ENCODE measurements at regions not wholly inside any gene's neighbourhood (a gene's known extent, or its start where the extent isn't known, plus 50 kb on each side); places are given as distances from the start of the nearest gene placed in this dataset.

- CTCF ChIA-PET (ENCODE audit: unreplicated experiment) = no interaction called here
- TF ChIP-seq CTCF (conservative IDR thresholded peaks at IDR 0.05; ENCODE audit: low read length) = no peak
- TF ChIP-seq EZH2phosphoT487 (IDR thresholded peaks at IDR 0.05; ENCODE audit: borderline replicate concordance, low read depth, low read length) = no peak
- POLR2A ChIA-PET = no interaction called here
Measured at GRCh38 chr15:98124581-98124980, 164.1 kb downstream of the ARRDC4 start.

GRCh38 chr15:98126326-98127085 lies 166.0 kb downstream of the ARRDC4 start:
- Histone ChIP-seq H4K20me1 (ENCODE audit: insufficient read depth, low read length) (no peaks in the 10 kb centered on the region), H2AFZ (ENCODE audit: low read length) (no peak overlapping the region), H3K4me2 (ENCODE audit: low read length) (no peak overlapping the region), H3K27ac (ENCODE audit: low read depth, low read length, poor library complexity, severe bottlenecking) (no peak overlapping the region), H3K36me3 (ENCODE audit: insufficient read depth, low read length) (no peaks in the 10 kb centered on the region), H3K4me3 (ENCODE audit: low read depth, low read length, poor library complexity, severe bottlenecking) (no peak overlapping the region), H3K4me1 (ENCODE audit: insufficient read depth, low read length, poor library complexity, severe bottlenecking) (no peaks in the 10 kb centered on the region), H3K79me2 (ENCODE audit: insufficient read depth, low read depth, low read length) (no peaks in the 10 kb centered on the region), H3K9me3 (ENCODE audit: low read length) (no peaks in the 10 kb centered on the region), H3K9me2 (ENCODE audit: insufficient read depth, low read length) (no peaks in the 10 kb centered on the region)
- DNase-seq (ENCODE audit: low spot score) = no peak
- BruUV-seq (replicated peaks) = no TSS peak
- intact Hi-C loops (cut with micrococcal nuclease; ENCODE audit: unreplicated experiment) = loop anchor here (5.0 kb wide), 1 partner anchor 51 kb away; no protein-coding TSS in a partner anchor
- no peak for TF ChIP-seq EZH2phosphoT487 (IDR thresholded peaks at IDR 0.05; ENCODE audit: borderline replicate concordance, low read depth, low read length)
- TF ChIP-seq CTCF (conservative IDR thresholded peaks at IDR 0.05; ENCODE audit: low read length) = no peak
- CTCF ChIA-PET (ENCODE audit: unreplicated experiment) = no interaction called here
- POLR2A ChIA-PET = no interaction called here

More at GRCh38 chr15:98124581-98124980, 164.1 kb downstream of the ARRDC4 start:
- DNase-seq (ENCODE audit: low spot score) = no peak
- H2AFZ ChIP-seq (ENCODE audit: low read length) = no peak overlapping the region
- H3K36me3 ChIP-seq (ENCODE audit: insufficient read depth, low read length) = no peaks in the 10 kb centered on the region
- no peak overlapping the region for H3K4me2 ChIP-seq (ENCODE audit: low read length)
- no TSS peak for BruUV-seq (replicated peaks)
- H3K4me1 ChIP-seq (ENCODE audit: insufficient read depth, low read length, poor library complexity, severe bottlenecking) = no peaks in the 10 kb centered on the region
- no peak overlapping the region for H3K27ac ChIP-seq (ENCODE audit: low read depth, low read length, poor library complexity, severe bottlenecking)
- no peak overlapping the region for H3K4me3 ChIP-seq (ENCODE audit: low read depth, low read length, poor library complexity, severe bottlenecking)
- H3K9me3 ChIP-seq (ENCODE audit: low read length) = no peaks in the 10 kb centered on the region
- no peaks in the 10 kb centered on the region for H3K9me2 ChIP-seq (ENCODE audit: insufficient read depth, low read length)
- no peaks in the 10 kb centered on the region for H3K79me2 ChIP-seq (ENCODE audit: insufficient read depth, low read depth, low read length)
- intact Hi-C loops (cut with micrococcal nuclease; ENCODE audit: unreplicated experiment) = no loop called here
- H4K20me1 ChIP-seq (ENCODE audit: insufficient read depth, low read length) = no peaks in the 10 kb centered on the region

GRCh38 chr15:98127586-98127985 lies 167.1 kb downstream of the ARRDC4 start:
- BruUV-seq (replicated peaks) = no TSS peak
- H3K79me2 ChIP-seq (ENCODE audit: insufficient read depth, low read depth, low read length) = no peaks in the 10 kb centered on the region
- H3K4me2 ChIP-seq (ENCODE audit: low read length) = no peak overlapping the region
- H2AFZ ChIP-seq (ENCODE audit: low read length) = no peak overlapping the region
- intact Hi-C loops (cut with micrococcal nuclease; ENCODE audit: unreplicated experiment) = loop anchor here (5.0 kb wide), 1 partner anchor 50 kb away; no protein-coding TSS in a partner anchor
- no peaks in the 10 kb centered on the region for H3K36me3 ChIP-seq (ENCODE audit: insufficient read depth, low read length)
- H3K9me3 ChIP-seq (ENCODE audit: low read length) = no peaks in the 10 kb centered on the region
- DNase-seq (ENCODE audit: low spot score) = no peak
- H3K4me3 ChIP-seq (ENCODE audit: low read depth, low read length, poor library complexity, severe bottlenecking) = no peak overlapping the region
- POLR2A ChIA-PET = no interaction called here
- H4K20me1 ChIP-seq (ENCODE audit: insufficient read depth, low read length) = no peaks in the 10 kb centered on the region
- TF ChIP-seq EZH2phosphoT487 (IDR thresholded peaks at IDR 0.05; ENCODE audit: borderline replicate concordance, low read depth, low read length) = no peak
- TF ChIP-seq CTCF (conservative IDR thresholded peaks at IDR 0.05; ENCODE audit: low read length) = no peak
- no peaks in the 10 kb centered on the region for H3K4me1 ChIP-seq (ENCODE audit: insufficient read depth, low read length, poor library complexity, severe bottlenecking)
- no peak overlapping the region for H3K27ac ChIP-seq (ENCODE audit: low read depth, low read length, poor library complexity, severe bottlenecking)
- CTCF ChIA-PET (ENCODE audit: unreplicated experiment) = no interaction called here
- H3K9me2 ChIP-seq (ENCODE audit: insufficient read depth, low read length) = no peaks in the 10 kb centered on the region
